H9 (cell line): ENCODE measurements at regions not wholly inside any gene's neighbourhood (a gene's known extent, or its start where the extent isn't known, plus 50 kb on each side); places are given as distances from the start of the nearest gene placed in this dataset.

ENCODE experiments used
- DNase-seq: peaks from one replicate; pipeline ENCODE4 v3.0.0-alpha.2; 2017
- H2AFZ ChIP-seq: one replicate; pipeline ENCODE4 v1.6.1; 2013; ENCODE audit warnings: mild to moderate bottlenecking, low read length, control low read depth, moderate library complexity
- H2AK5ac ChIP-seq: 2 replicates; pipeline ENCODE4 v1.6.1; 2013; ENCODE audit warnings: low read length, control low read depth, mixed read lengths; ENCODE audit not compliant: insufficient read length
- H2BK120ac ChIP-seq: one replicate; pipeline ENCODE4 v1.6.1; 2013; ENCODE audit warnings: low read depth, mild to moderate bottlenecking, low read length, control low read depth, inconsistent platforms; ENCODE audit not compliant: poor library complexity, severe bottlenecking
- H2BK12ac ChIP-seq: 2 replicates; pipeline ENCODE4 v1.6.1; 2013; ENCODE audit warnings: low read length, control low read depth, mixed read lengths, low read depth; ENCODE audit not compliant: insufficient read length
- H2BK15ac ChIP-seq: 2 replicates; pipeline ENCODE4 v1.6.1; 2013; ENCODE audit warnings: low read depth, low read length, control low read depth
- H2BK20ac ChIP-seq: one replicate; pipeline ENCODE4 v1.6.1; 2013; ENCODE audit warnings: low read depth, mild to moderate bottlenecking, low read length, control low read depth, inconsistent platforms; ENCODE audit not compliant: poor library complexity, severe bottlenecking
- H2BK5ac ChIP-seq: 2 replicates; pipeline ENCODE4 v1.6.1; 2013; ENCODE audit warnings: low read length, control low read depth, mixed read lengths; ENCODE audit not compliant: insufficient read length
- H3K14ac ChIP-seq: 2 replicates; pipeline ENCODE4 v1.6.1; 2013; ENCODE audit warnings: low read length, control low read depth; ENCODE audit not compliant: insufficient read depth
- H3K18ac ChIP-seq: 2 replicates; pipeline ENCODE4 v1.6.1; 2013; ENCODE audit warnings: low read depth, mild to moderate bottlenecking, mixed read lengths, low read length, control low read depth; ENCODE audit not compliant: insufficient read length
- H3K23ac ChIP-seq: 2 replicates; pipeline ENCODE4 v1.6.1; 2013; ENCODE audit warnings: low read length, control low read depth, mixed read lengths, low read depth; ENCODE audit not compliant: insufficient read length
- H3K23me2 ChIP-seq: 2 replicates; pipeline ENCODE4 v1.6.1; 2013; ENCODE audit warnings: low read depth, mild to moderate bottlenecking, mixed read lengths, low read length, control low read depth; ENCODE audit not compliant: insufficient read length, poor library complexity, severe bottlenecking
- H3K27ac ChIP-seq: 2 replicates; pipeline ENCODE4 v1.5.1; 2013; ENCODE audit warnings: low read length, control low read depth, mixed read lengths, low read depth; ENCODE audit not compliant: insufficient read length
- H3K27me3 ChIP-seq: 2 replicates; pipeline ENCODE4 v1.6.1; 2013; ENCODE audit warnings: low read length, control low read depth, inconsistent platforms; ENCODE audit not compliant: insufficient read depth
- H3K4ac ChIP-seq: 2 replicates; pipeline ENCODE4 v1.6.1; 2013; ENCODE audit warnings: low read depth, mild to moderate bottlenecking, control low read depth, inconsistent platforms, low read length, moderate library complexity
- H3K4me1 ChIP-seq: 2 replicates; pipeline ENCODE4 v1.6.1; 2013; ENCODE audit warnings: low read length, control low read depth, inconsistent platforms; ENCODE audit not compliant: insufficient read depth
- H3K4me2 ChIP-seq: 2 replicates; pipeline ENCODE4 v1.6.1; 2013; ENCODE audit warnings: low read length, control low read depth, mixed read lengths; ENCODE audit not compliant: insufficient read length, insufficient read depth
- H3K56ac ChIP-seq: 2 replicates; pipeline ENCODE4 v1.6.1; 2013; ENCODE audit warnings: low read depth, mild to moderate bottlenecking, mixed read lengths, low read length, control low read depth; ENCODE audit not compliant: insufficient read length
- H3K79me1 ChIP-seq: 2 replicates; pipeline ENCODE4 v1.6.1; 2013; ENCODE audit warnings: low read depth, mild to moderate bottlenecking, moderate library complexity, low read length, control low read depth, inconsistent platforms; ENCODE audit not compliant: insufficient read depth, poor library complexity, severe bottlenecking
- H3K79me2 ChIP-seq: 2 replicates; pipeline ENCODE4 v1.6.1; 2013; ENCODE audit warnings: low read length, control low read depth, inconsistent platforms; ENCODE audit not compliant: insufficient read depth
- H3K9ac ChIP-seq: 2 replicates; pipeline ENCODE4 v1.6.1; 2013; ENCODE audit warnings: low read length, control low read depth, mixed read lengths; ENCODE audit not compliant: insufficient read length; ENCODE audit errors: extremely low read depth
- H3K9me3 ChIP-seq: one replicate; pipeline ENCODE4 v1.6.1; 2013; ENCODE audit warnings: low read depth, low read length, inconsistent platforms; ENCODE audit not compliant: control insufficient read depth
- H3T11ph ChIP-seq: one replicate; pipeline ENCODE4 v1.6.1; 2013; ENCODE audit warnings: mild to moderate bottlenecking, low read length, control low read depth, inconsistent platforms
- H4K20me1 ChIP-seq: one replicate; pipeline ENCODE4 v1.6.1; 2013; ENCODE audit not compliant: control insufficient read depth, insufficient read length, insufficient read depth
- H4K5ac ChIP-seq: 2 replicates; pipeline ENCODE4 v1.6.1; 2013; ENCODE audit warnings: low read depth, mild to moderate bottlenecking, mixed read lengths, low read length, control low read depth; ENCODE audit not compliant: insufficient read length
- H4K8ac ChIP-seq: replicated peaks from 2 replicates; pipeline ENCODE4 v1.6.1; 2013; ENCODE audit warnings: low read length, control low read depth, mixed read lengths, low read depth; ENCODE audit not compliant: insufficient read length
- H4K91ac ChIP-seq: 2 replicates; pipeline ENCODE4 v1.6.1; 2013; ENCODE audit warnings: low read depth, mild to moderate bottlenecking, moderate library complexity, mixed read lengths, low read length, control low read depth; ENCODE audit not compliant: insufficient read length
- H3K27ac Mint-ChIP-seq, 3 experiments: 2 replicates in 2 of 3; 3 replicates in 1 of 3; pipeline ENCODE4 v1.8.0; 2020 to 2021; ENCODE audit warnings: mixed read lengths in 3 of 3, mild to moderate bottlenecking in 1 of 3, moderate library complexity in 1 of 3
- H3K27me3 Mint-ChIP-seq: 2 replicates; pipeline ENCODE4 v1.8.0; 2021; ENCODE audit warnings: low read depth, mild to moderate bottlenecking, moderate library complexity, mixed read lengths
- H3K36me3 Mint-ChIP-seq, 3 experiments: 2 replicates in 2 of 3; 3 replicates in 1 of 3; pipeline ENCODE4 v1.8.0; 2020 to 2021; ENCODE audit warnings: low read depth in 3 of 3, mixed read lengths in 3 of 3; ENCODE audit not compliant: insufficient read depth in 1 of 3
- H3K4me1 Mint-ChIP-seq, 2 experiments: 2 replicates each; pipeline ENCODE4 v1.8.0; 2020; ENCODE audit warnings: mixed read lengths in 2 of 2
- H3K4me3 Mint-ChIP-seq, 2 experiments: 2 replicates in 1 of 2; 3 replicates in 1 of 2; pipeline ENCODE4 v1.8.0; 2020 to 2021; ENCODE audit warnings: mild to moderate bottlenecking in 2 of 2, mixed read lengths in 2 of 2, moderate library complexity in 1 of 2
- H3K9me3 Mint-ChIP-seq, 2 experiments: 2 replicates in 1 of 2; 3 replicates in 1 of 2; pipeline ENCODE4 v1.8.0; 2020; ENCODE audit warnings: mild to moderate bottlenecking in 2 of 2, mixed read lengths in 2 of 2, moderate library complexity in 1 of 2
- CTCF ChIP-seq: fragments of 200-600 bp; sonication (generic); conservative IDR thresholded peaks from 3 replicates; pipeline ENCODE4 v1.8.0; 2021; ENCODE audit warnings: antibody characterized with exemption, mild to moderate bottlenecking
- WGBS: extraction: QIAGEN DNeasy Blood & Tissue Kit; methylation state at CpG from one replicate; pipeline ENCODE4 v1.1.7; 2013; ENCODE audit warnings: missing lambda C conversion rate, low lambda C conversion rate, mixed read lengths; ENCODE audit not compliant: insufficient read length; ENCODE audit errors: extremely low coverage; 5-methylcytosine and 5-hydroxymethylcytosine counted together

- WGBS = no CpG with 5 or more reads among the region's 7 CpGs
- Histone ChIP-seq H3K4me1 (no peaks in the 10 kb centered on the region), H2BK12ac (no peak overlapping the region), H2AK5ac (no peak overlapping the region), H2BK20ac (no peak overlapping the region), H4K8ac (no peak overlapping the region), H2AFZ (no peak overlapping the region), H3K9me3 (no peaks in the 10 kb centered on the region), H3K23me2 (no peaks in the 10 kb centered on the region), H3K4ac (no peak overlapping the region), H3T11ph (no peak overlapping the region), H4K5ac (no peak overlapping the region), H3K14ac (no peak overlapping the region), H3K4me2 (no peak overlapping the region), H2BK120ac (no peak overlapping the region), H3K79me1 (no peaks in the 10 kb centered on the region), H3K23ac (no peak overlapping the region), H3K9ac (no peak overlapping the region), H2BK5ac (no peak overlapping the region), H4K20me1 (no peaks in the 10 kb centered on the region), H3K79me2 (no peaks in the 10 kb centered on the region), H3K18ac (no peak overlapping the region), H3K56ac (no peak overlapping the region), H4K91ac (no peak overlapping the region), H3K27me3 (no peaks in the 10 kb centered on the region), H2BK15ac (no peak overlapping the region; the same call in 1 of the 2 replicates), H3K27ac (no peak overlapping the region)
- DNase-seq = no peak
- Mint-ChIP-seq H3K36me3 (no peaks in the 10 kb centered on the region), H3K27ac (no peak overlapping the region), H3K4me1 (peaks cover 4 to 7% of the 10 kb centered on the region in 2 experiments; a peak in 3 of 4 replicates), H3K27me3 (peaks cover 6% of the 10 kb centered on the region), H3K4me3 (no peak overlapping the region), H3K9me3 (peaks cover 0 to 2% of the 10 kb centered on the region in 2 experiments; a peak in 2 of 5 replicates)
- TF ChIP-seq CTCF = no peak
Measured at GRCh38 chr18:76275727-76276313, 219.2 kb downstream of the ZNF516 start.
